HUES48 (cell line): ENCODE measurements at regions not wholly inside any gene's neighbourhood (a gene's known extent, or its start where the extent isn't known, plus 50 kb on each side); places are given as distances from the start of the nearest gene placed in this dataset.

Experiments used
- H3K27ac ChIP-seq: one replicate; pipeline ENCODE4 v1.7.0; 2013; ENCODE audit warnings: low read depth, low read length, inconsistent platforms
- H3K27me3 ChIP-seq: 2 replicates; pipeline ENCODE4 v1.6.1; 2013; ENCODE audit warnings: mild to moderate bottlenecking, low read length; ENCODE audit not compliant: control insufficient read depth, insufficient read depth
- H3K36me3 ChIP-seq: 2 replicates; pipeline ENCODE4 v1.6.1; 2013; ENCODE audit warnings: low read length; ENCODE audit not compliant: control insufficient read depth, insufficient read depth
- H3K4me1 ChIP-seq: 2 replicates; pipeline ENCODE4 v1.6.1; 2013; ENCODE audit warnings: mild to moderate bottlenecking, low read length; ENCODE audit not compliant: control insufficient read depth, insufficient read depth
- H3K4me3 ChIP-seq: 2 replicates; pipeline ENCODE4 v1.5.1; 2013; ENCODE audit warnings: mild to moderate bottlenecking, low read depth, low read length
- H3K9ac ChIP-seq: 2 replicates; pipeline ENCODE4 v1.6.1; 2013; ENCODE audit warnings: mild to moderate bottlenecking, low read depth, low read length, moderate library complexity
- H3K9me3 ChIP-seq: 2 replicates; pipeline ENCODE4 v1.6.1; 2013; ENCODE audit warnings: low read length; ENCODE audit not compliant: control insufficient read depth, insufficient read depth

DNA sequence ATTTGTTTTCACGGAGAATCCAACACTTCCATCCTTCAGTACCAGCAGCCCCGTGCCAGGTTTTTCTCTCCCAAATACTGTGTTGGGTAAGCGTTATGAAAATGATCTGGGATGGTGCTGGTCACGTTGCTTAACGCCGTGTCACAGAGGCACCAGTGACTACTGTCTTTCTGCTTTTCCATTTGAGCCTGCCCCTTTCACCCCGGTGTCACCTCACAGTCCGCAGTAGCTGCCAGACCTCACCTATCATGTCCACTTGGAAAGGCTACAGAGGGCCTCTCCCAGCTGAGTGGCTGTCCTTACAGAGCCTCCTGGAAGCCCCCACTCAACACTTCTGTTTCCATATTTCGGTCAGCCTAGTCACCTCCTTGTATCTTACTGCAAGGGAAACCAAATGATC is 176.5 kb upstream of the ARID1B start:
- H3K27ac ChIP-seq, result no peak overlapping the region
- no peaks in the 10 kb centered on the region for H3K27me3 ChIP-seq
- H3K9ac ChIP-seq, result no peak overlapping the region
- no peaks in the 10 kb centered on the region for H3K4me1 ChIP-seq
- H3K9me3 ChIP-seq, result peaks cover 7% of the 10 kb centered on the region
- no peaks in the 10 kb centered on the region for H3K36me3 ChIP-seq
- H3K4me3 ChIP-seq, result no peak overlapping the region

DNA sequence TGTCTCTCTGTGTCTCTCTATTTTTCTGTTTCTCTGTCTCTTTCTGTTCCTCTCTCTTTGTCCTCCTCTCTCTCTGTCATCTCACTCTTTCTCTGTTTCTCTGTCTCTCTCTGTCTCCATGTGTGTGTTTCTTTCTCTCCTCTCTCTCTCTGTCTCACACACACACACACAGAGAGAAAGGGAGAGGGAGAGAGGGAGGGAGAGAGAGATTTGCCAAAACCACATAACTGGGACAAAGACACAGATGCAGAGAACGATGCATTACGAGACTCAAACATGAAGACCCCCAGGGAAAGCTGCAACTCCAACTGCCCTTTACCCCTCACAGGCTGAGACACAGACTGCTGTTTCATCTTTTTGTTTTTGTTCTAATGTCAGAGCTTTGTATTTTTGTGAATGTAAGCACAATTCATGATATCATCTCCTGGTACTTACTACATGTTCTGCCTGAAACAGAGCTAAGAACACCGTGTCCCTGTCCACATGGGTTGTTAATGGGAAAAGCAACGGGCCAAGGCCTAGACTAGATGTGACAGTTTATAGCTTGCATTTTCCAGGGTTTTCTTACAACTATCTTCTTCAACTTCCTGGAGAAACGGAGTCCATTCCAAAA is 177.1 kb upstream of the ARID1B start:
- H3K9me3 ChIP-seq, result peaks cover 7% of the 10 kb centered on the region
- H3K27ac ChIP-seq, result no peak overlapping the region
- no peaks in the 10 kb centered on the region for H3K27me3 ChIP-seq
- H3K36me3 ChIP-seq, result no peaks in the 10 kb centered on the region
- no peak overlapping the region for H3K4me3 ChIP-seq
- no peaks in the 10 kb centered on the region for H3K4me1 ChIP-seq
- no peak overlapping the region for H3K9ac ChIP-seq

- Histone ChIP-seq H3K27ac (no peak overlapping the region), H3K9ac (no peak overlapping the region), H3K9me3 (peaks cover 2% of the 10 kb centered on the region), H3K4me1 (no peaks in the 10 kb centered on the region), H3K4me3 (no peak overlapping the region), H3K27me3 (no peaks in the 10 kb centered on the region), H3K36me3 (no peaks in the 10 kb centered on the region)
These were observed 177.8 kb upstream of the ARID1B start for GRCh38 chr6:156599366-156599765.

DNA sequence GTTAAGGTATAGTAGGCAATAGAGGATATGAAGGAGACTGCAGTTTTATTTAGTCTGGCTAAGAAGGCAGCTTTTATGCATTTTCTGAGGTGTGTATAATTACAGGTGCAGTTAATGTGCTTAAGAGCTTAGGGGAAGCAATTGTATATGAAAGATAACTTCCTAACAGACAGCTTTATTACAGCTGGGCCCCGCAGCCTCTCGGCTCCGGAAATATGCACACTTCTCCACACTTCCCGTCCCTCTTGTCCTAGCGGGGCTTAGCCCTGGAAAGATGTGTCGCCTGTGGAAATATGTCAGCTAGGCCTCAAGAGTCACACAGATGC is 178.4 kb upstream of the ARID1B start:
- Histone ChIP-seq H3K27ac (no peak overlapping the region), H3K9me3 (no peaks in the 10 kb centered on the region), H3K4me3 (no peak overlapping the region), H3K4me1 (no peaks in the 10 kb centered on the region), H3K27me3 (no peaks in the 10 kb centered on the region), H3K36me3 (no peaks in the 10 kb centered on the region), H3K9ac (no peak overlapping the region)

DNA sequence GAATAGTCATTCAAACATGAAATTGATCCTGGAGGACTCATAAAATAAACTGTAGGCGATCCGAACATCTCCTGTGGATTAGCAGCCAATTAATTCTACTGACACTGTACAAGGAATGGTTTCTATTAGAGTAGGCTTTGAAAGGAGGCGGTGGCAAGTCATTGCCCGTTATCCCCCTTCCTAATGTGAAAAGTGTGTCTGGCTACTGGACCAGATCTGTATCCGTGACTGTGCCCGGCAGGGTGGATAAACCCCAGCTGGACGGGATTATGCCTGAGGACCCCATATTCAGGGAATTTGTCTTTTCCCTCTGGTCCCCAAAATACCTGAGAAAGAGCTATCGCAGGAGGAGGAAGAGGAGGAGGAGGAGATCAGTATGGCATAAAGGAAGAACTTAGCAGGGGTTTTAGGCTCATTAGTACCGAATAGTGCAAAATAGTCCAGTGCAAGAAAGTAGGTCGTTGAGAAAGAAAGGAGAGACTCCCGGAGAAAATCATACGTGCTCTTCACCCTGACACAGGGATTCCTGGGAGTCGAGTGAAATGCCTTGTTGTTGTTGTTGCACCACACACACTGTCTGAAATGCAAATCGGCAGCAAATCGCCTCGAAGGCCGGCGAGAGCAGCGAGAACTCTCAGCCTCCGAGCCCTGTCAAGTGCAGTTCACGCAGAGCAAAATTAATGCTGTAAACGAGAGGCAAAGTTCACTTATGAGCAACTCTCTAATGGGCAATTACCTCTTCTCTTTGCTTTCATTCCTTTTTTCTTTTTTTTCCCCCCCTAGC is 178.9 kb upstream of the ARID1B start:
- no peaks in the 10 kb centered on the region for H3K4me1 ChIP-seq
- no peak overlapping the region for H3K9ac ChIP-seq
- no peaks in the 10 kb centered on the region for H3K9me3 ChIP-seq
- no peak overlapping the region for H3K4me3 ChIP-seq
- no peak overlapping the region for H3K27ac ChIP-seq
- no peaks in the 10 kb centered on the region for H3K36me3 ChIP-seq
- no peaks in the 10 kb centered on the region for H3K27me3 ChIP-seq

DNA sequence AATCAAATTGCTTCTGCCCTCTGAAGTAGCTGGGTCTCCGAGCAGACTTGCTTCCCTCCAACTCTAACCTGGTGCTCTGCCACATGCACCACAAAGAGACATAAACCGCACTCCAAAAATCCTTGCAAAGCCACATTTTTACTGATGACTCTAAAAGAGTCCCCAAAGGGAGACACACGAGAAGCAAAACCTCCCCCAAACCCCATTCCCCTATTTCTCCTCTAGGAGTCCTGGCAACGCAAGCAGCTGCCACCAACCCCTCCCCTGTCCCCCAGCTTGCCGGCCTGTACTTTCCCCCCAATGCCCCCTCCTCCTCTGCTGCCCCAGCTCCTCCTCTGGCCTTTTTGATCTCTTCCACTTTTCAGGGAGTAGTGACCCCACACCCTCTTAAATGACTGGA is 180.1 kb upstream of the ARID1B start:
- Histone ChIP-seq H3K9ac (no peak overlapping the region), H3K4me1 (no peaks in the 10 kb centered on the region), H3K27ac (no peak overlapping the region), H3K9me3 (no peaks in the 10 kb centered on the region), H3K4me3 (no peak overlapping the region), H3K27me3 (no peaks in the 10 kb centered on the region), H3K36me3 (no peaks in the 10 kb centered on the region)

DNA sequence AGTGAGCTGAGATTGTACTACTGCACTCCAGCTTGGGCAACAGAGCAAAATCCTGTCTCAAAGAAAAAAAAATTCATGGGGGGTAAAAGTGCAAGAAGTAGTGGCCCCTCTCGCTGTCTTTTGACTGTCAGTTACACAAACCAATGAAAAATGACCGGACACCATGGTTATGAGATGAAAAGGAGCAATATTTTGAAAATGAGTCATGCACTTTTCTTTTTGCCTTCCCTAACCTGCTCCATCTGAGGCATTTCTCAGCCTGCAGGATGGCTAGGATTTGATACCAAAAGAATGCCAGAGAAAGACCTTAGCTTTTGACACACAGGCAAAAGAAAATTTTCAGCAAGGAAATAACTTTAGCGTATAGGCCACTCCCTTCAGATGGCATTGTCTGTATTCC is 181.7 kb upstream of the ARID1B start:
- Histone ChIP-seq H3K27ac (no peak overlapping the region), H3K27me3 (no peaks in the 10 kb centered on the region), H3K4me1 (no peaks in the 10 kb centered on the region), H3K4me3 (no peak overlapping the region), H3K9ac (no peak overlapping the region), H3K36me3 (no peaks in the 10 kb centered on the region), H3K9me3 (no peaks in the 10 kb centered on the region)

DNA sequence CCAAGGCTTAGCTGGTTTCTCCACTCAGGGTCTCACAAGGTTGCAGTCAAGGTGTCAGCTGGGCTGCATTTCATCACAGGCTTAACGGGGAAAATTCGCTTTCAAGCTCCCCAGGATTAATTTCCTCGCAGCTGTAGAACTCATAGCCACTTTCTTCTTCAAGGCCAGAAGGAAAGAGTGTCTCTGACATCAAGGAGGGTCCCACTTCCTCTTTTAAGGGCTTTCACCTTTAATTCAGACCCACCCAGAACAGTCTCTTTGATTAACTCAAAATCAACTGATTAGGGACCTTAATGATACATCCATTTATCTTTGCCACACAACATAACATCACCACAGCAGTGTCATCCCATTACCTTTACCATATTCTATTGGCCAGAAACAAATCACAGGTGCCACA is 183.3 kb upstream of the ARID1B start:
- H3K27me3 ChIP-seq, result no peaks in the 10 kb centered on the region
- H3K27ac ChIP-seq, result no peak overlapping the region
- no peaks in the 10 kb centered on the region for H3K4me1 ChIP-seq
- no peaks in the 10 kb centered on the region for H3K36me3 ChIP-seq
- H3K9ac ChIP-seq, result no peak overlapping the region
- H3K4me3 ChIP-seq, result no peak overlapping the region
- no peaks in the 10 kb centered on the region for H3K9me3 ChIP-seq

- Histone ChIP-seq H3K27me3 (no peaks in the 10 kb centered on the region), H3K9me3 (no peaks in the 10 kb centered on the region), H3K4me3 (no peak overlapping the region), H3K27ac (no peak overlapping the region), H3K9ac (no peak overlapping the region), H3K4me1 (no peaks in the 10 kb centered on the region), H3K36me3 (no peaks in the 10 kb centered on the region)
These were observed 184.1 kb upstream of the ARID1B start for GRCh38 chr6:156593127-156593526.

GRCh38 chr6:156590482-156590881 is 186.7 kb upstream of the ARID1B start:
- Histone ChIP-seq H3K4me1 (no peaks in the 10 kb centered on the region), H3K27ac (no peak overlapping the region), H3K36me3 (no peaks in the 10 kb centered on the region), H3K9ac (no peak overlapping the region), H3K27me3 (no peaks in the 10 kb centered on the region), H3K4me3 (no peak overlapping the region), H3K9me3 (no peaks in the 10 kb centered on the region)

GRCh38 chr6:156589281-156589680 is 187.9 kb upstream of the ARID1B start:
- Histone ChIP-seq H3K27me3 (no peaks in the 10 kb centered on the region), H3K4me3 (no peak overlapping the region), H3K27ac (no peak overlapping the region), H3K9ac (no peak overlapping the region), H3K4me1 (no peaks in the 10 kb centered on the region), H3K9me3 (no peaks in the 10 kb centered on the region), H3K36me3 (no peaks in the 10 kb centered on the region)
